ENCODE measurements at regions not wholly inside any gene's neighbourhood (a gene's known extent, or its start where the extent isn't known, plus 50 kb on each side); places are given as distances from the start of the nearest gene placed in this dataset.
A peak's percentile ranks its signal among the peaks of the same experiment; 100 is the strongest.

DNA sequence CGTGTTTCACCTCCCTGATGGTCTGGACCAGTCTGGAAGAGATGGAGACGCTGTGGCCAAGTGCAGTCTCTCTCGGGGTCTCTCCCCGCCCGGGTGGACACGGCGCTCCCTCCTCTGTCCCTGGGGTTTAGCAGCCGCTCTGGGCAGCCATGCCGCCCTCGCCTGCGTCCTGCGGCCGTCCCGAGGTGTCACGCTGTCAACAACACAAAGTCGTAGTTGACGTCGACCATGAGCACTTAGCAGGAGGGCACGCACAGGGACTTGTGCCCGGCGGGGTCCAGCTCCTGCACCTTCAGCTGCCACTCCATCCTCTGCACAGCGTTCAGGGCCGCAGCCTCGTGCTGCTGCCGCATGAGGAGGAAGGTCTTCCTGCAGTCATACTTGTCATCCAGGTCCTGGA lies 368.9 kb downstream of the CDH9 start:
- no peak for DNase-seq

DNA sequence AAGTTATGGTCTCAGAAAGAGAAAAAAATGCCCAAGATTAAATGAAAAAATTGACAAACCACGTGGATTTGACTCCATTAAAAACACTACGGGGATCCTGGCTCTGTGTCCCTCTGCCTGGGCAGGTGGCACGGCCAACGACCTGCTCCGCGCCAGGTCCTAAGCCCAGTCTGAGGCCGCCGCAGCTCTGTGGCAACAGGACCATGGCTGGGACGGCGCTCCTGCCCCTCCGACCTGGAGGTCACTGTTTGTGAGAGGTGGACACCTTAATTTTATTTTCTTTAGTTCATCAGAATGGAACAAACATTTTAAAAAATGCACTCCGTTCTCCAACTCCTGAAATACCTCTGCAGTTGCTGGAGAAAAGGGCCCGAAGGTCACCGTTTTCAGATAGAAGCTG lies 369.4 kb downstream of the CDH9 start:
- DNase-seq = no peak

DNA sequence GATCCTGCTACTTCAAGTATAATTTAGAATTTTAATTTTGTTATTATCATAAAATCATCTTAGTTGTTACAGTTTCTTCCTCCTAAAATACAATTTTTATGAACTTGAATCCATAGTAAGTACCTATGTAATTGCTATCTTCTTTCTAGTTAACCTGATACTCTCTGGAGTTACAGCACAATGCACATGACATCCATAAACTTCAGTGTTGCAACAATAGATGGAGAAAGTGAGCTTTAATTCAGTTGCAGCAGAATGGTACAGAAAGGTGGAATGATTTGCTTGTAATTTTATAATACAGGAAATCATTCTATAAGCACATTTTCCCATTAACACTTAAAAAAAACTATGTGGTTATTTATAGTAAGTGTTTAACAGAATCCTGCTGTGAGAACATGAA lies 372.0 kb downstream of the CDH9 start:
- no peak for DNase-seq

DNA sequence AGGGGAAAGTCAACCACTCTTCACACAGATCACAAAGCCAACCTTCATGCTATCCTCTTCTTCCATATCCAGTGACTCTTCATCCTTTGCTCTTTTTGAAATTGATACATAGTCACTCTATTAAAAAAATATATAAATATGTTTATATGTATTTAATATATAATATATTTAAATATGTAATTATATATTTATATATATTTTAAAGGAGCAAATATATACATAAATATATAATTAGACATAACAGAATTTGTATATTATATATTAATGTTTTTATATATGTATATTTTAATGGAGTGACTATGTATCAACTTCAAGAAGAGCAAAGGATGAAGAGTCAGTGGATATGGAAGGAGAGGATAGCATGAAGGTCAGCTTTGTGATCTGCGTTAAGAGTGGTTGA lies 374.9 kb downstream of the CDH9 start:
- no peak for DNase-seq

DNA sequence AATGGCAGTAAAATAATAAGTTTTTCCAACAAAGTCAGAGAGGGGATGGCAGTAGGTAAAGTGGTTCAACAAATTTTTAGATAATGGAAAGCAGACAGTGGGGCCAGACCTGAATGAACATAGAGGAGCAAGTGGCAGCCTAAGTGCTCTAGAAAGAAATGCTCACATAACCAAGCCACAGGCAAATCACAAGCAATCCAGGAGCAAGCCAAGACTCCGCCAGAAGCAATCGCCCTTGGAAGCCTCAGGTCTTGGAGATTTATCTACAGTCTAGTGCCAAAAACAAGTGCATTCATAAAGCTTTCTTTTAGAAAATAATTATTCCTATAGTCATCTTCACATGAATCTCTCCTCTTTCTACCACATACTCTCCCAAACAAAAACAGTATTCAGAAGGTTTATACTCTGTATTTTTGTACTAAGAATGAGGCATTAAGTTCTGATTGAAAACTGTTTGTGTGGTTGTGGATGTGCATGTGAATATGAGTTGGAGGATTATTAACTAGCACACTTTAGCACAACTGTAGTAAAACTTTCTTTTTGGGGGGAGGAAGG lies 375.5 kb downstream of the CDH9 start:
- no peak for DNase-seq

DNA sequence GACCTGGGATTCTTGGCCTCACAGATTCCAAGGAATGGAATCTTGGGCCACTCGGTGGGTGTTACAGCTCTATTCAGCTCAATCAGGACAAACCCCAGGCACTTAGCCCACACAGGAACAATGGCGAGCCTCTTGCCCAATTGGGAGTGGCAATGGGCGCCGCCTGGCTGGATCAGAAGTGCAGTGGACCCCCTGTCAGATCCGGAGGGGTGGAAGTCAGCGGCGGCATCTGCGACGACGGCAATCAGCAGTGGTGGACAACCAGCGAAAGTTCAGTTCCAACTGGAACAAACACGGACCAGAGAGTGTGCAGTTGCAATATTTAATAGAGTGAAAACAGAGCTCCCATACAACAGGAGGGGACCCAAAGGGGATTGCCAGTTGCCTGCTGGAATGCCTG lies 378.3 kb downstream of the CDH9 start:
- DNase-seq = no peak

DNA sequence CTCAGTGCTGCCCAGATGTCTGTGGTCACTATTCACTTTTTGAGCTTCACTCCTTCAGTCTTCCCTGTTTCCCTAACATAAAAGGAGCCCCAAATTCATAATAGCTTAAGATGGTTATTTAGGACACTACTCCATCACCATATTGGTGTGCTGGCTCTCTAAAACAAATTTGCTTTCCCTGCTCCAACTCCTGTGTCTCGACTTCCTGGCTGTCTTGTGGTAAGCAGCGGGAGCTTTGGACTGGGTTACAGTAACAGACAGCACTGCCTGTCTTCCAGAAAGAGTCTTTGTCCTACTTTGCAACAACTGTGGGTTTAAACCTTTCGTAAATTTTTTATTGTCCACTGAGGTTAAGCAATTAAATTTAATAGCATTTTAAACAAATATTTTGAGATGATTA lies 389.4 kb downstream of the CDH9 start:
- no peak for DNase-seq

DNA sequence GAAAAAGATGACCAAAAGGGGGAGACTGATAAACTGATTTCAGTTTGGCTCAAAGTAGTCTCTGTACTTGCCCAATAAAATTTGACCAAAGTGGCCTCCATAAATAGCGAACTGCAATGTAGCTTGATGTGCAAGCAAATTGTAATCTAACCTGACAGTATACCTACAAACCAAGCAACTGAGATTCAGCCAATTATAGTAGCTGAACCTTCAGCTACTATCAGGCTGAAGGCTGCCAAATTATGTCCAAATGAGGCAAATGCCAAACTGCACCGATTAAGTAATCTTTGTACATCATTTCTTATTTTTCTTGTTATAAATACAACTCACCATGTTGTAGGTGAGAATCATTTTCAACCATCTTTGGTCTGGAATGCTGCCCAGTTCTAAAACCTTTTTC lies 390.6 kb downstream of the CDH9 start:
- no peak for DNase-seq

DNA sequence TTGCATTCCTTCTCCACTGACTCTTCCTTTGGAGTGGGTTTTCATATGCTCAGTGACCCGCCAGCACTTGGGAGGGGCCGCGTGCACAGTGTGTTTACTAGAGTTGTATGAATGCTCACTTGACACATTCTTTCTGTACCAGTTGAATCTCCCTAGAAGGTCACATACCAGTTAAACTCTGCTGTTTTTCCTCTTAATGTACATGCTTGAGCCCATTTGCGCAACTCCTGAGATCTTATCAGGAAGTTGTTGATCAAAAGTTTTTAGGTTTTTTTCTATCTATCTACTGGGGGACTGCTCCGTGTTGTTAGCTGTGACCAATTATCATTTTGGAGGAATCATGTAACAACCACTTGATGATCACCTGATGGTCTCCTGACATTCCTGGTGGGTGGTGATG lies 392.7 kb downstream of the CDH9 start:
- no peak for DNase-seq

DNA sequence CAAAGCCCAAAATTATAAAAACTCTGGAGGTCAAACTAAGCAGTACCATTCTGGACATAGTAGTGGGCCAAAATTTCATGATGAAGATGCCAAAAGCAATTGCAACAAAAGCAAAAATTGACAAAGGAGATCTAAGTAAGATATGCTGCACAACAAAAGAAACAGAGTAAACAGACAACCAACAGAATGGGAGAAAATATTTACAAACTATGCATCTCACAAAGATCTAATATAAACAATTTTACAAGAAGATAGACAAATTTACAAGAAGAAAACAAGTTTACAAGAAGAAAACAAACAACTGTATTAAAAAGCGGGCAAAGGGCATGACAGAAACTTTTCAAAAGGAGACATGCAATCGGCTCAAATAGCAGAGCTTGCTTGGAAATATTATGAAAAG lies 396.9 kb downstream of the CDH9 start:
- no peak for DNase-seq

DNA sequence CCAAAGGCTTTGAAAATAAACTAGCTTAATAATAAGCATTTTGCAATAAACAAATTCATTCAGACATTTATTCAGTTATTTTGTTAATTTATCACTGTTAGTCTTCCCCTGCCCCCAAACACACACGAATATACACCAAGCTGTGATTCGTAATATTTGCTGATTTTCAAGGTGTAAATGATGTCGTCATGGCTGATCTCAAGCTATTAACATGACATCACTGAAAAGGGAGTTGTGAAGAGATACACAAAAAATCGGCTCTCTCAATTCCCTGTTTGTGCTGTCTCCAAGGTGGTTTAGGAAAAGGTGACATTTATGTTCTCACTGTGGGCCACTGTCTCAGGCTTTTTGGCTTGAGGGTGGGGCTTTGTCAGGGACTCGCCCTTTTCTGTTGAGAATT lies 413.3 kb downstream of the CDH9 start:
- DNase-seq = no peak

DNA sequence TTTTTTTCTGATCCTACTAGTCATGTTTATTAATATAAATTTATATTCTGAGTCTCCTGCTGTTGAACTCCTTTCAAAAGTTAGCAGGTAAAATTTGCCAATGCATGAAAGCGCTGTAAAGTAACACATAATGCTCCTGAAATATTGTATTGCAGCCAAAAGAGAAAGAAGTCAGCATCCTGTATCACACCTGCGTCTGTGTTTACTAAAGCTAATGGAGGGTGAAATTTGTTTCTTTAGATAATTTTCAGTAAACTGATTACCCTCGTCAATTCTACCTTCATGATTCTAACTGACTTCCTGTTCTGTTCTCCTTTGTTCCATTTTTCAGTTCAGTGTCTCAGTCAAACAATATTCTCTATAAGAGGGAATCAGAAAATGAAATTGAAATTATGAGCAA lies 415.4 kb downstream of the CDH9 start:
- no peak for DNase-seq

DNA sequence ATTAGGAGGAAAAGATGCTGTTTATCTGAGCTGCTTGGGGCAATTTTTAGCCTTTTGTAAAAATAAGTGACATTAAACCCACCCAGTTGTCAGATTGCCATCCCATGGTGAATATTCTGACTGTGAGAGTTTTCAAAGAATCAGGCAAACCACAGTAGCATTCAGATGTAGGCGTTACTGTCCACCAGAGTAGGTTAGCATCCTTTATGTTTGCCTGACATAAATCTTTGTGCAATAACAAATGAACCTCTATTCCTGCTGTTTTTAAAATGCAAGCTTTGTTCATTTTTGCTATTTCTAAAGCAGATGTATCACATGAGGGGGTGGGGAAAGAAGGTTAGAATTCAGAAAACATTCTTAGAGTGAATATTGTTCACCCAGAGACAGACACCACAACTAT lies 427.8 kb downstream of the CDH9 start:
- no peak for DNase-seq

DNA sequence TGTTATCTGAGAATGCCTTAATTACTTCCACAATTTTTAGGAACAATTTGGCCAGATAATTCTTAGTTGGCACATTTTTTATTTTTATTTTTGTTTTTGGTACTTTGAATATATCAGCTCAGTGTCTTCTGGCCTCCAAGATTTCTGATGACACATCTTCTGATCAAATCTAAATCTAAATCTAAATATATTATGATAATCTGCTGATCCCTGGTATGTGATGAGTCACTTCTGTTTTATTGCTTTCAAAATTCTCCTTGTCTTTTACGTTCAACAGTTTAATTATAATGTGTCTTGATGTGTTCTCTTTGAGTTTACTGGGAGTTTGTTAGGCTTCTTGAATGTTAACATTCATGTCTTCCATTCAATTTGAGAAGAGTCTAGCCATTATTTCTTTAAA lies 436.8 kb downstream of the CDH9 start:
- DNase-seq = no peak

DNA sequence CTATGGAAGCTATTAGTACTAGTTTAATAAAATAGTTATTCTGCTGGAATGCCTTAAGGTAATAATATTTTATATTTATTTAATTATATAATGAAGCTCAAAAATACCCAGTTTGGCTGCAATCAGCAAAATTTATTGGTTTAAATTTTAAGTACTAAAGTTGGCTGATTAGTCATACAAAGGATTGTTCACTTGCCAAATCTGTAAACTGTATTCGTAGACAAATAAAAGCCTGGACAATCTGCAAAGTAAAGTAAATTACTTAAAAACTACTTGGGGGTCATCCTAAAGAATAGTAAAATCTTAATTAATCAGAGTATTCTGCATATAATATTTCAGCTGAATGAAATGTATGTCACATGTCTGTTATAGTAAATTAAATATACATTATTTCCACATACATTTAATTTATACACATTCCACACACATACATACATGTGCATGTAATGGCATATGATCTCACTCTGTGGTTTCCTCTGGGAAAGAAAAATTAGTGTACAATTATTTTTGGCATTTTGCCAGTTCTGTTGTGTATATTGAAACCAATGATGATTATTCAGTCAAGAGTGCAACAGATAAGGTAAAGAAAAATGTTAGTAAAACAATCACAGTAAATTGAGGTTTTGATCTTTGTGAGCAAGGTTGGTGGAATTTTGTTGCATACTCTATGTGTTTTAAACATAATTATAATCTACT lies 455.9 kb downstream of the CDH9 start:
- DNase-seq = no peak

DNA sequence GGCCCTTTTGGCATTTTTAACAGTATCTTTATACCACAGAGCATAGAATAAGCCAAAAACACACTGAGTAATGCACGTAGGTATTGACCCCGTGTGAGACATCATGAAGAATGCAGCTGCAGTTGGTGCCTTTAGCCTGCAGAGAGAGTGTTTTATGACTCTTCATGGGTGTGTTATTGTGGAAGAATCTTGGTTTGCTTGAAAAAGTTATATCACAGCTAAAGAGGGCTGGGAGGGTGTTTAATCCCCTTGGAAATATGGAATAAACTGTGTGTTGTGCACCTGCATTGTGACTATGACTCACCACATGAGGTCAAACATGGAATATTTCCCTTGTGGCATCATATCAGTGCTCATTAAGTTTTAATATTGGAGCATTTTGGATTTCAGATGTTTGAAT lies 458.7 kb downstream of the CDH9 start:
- DNase-seq = no peak

DNA sequence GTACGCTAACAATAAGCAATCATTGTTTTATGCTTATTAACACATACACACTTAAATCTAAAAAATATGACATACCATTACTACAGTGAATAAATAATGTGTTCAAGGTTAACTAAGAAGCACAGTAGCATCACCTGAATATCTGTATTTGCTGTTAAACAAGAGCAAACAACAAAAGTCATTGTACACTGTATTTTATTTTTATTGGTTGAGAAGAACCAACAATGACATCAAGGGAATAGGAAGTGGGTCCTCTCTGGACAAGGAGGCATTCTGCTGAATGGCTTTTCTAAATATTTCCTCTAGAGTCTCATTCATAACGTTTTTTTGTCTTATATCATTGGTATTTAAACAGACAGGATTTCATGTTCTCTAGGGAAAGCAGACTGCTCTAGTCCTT lies 460.4 kb downstream of the CDH9 start:
- no peak for DNase-seq

DNA sequence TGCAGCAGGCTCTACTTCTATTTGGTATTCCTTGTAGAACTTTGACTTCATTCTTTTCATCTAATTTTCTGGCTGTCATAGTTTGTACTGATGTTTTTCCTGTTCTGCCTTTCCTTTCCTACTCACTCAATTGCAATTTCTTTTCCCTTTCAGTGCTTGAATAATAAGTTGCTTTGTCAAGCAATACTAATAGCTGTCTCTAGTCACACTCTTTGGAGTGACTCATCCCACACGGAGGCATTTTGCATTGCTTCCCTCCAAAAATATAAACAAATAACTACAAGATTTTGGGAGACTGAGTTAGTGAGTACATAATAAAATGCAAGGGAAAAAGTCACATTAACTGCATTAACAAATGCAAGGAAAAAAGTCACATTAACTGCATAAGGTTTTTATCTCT lies 465.9 kb downstream of the CDH9 start:
- DNase-seq = no peak

DNA sequence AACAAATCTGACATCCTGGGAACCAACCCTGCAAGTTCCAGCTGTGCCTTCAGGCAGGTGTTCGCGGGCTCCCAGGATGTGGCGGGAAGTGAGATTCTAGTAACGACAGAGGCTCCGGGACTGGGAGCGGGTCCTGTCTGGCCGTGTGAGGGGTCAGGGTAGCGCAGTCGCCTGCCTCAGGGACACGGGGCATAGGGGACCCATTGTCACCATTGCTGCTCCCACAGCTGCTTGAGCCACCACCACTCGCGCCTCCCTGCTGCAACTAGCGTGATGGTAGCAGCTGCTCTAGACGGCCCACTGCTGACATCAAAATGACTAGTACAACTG lies 468.5 kb downstream of the CDH9 start:
- no peak for DNase-seq

DNA sequence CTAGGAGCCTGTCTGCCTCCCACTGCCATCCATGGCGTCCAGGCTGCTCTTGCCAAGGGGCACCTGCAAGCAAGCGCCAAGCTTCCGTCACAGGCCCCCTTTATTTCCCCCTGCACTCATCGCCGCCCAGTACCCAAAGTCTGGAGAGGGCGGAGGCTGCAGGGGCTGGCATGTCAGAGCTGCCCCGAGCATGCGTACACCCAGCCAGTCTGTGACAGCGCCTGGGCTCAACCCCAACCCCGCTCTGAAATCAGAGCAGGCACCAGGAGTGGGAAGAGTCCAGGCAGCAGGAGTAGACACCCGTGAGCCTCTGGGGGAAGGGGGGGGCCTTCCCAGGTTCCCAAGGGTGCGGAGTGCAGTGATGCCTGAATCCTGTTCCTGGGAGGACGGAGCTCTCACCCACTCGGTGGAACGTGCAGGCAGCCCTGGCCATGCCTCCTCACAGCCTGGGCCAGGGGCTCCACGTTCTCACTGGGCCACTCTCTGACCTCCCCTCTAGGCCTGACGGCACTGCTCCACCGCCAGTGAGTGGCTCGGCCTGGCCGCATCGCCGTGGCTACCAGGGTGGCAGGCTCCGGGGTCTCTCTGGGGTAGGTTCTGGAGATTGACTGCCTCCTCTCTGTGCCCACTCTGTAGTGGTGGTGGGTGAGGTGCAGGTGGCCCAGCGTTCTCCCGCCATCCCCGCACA lies 469.0 kb downstream of the CDH9 start:
- DNase-seq = no peak

DNA sequence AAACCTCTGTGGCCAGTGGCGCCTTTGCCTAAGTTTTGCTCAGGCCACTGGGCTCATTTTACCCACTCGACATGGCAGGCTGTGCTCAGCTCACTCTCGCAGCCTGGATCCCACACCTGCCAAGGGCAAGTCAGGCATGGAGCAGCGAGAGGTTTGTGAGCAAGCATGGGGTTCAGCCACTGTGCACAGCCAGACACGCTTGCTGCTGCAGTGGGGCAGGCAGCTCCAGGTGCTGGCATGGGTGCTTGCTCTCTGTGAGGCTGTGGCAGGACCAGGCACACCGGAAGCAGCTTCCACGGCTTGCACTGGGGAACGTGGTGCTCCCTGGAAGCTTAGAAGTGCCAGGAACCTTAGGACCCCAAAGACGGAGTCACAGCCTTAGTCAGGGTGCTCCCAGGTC lies 470.1 kb downstream of the CDH9 start:
- DNase-seq = no peak

DNA sequence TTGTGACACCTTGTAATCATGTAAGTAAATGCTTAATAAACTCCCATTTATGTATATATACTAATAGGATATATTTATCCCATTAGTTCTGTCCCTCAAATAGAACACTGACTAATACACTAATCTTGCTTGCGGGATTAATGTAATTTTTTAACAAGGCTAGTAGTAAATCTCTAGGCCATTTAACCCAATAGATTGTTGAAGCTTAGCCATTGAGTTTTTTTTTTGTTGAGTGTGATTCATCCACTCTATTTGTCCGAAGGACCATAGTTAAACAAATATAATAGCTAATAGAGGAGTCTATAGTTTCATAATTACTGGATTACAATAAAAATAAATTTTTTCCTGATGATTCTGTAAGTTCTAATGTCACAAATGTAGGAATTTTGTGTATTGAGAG lies 474.4 kb downstream of the CDH9 start:
- no peak for DNase-seq

DNA sequence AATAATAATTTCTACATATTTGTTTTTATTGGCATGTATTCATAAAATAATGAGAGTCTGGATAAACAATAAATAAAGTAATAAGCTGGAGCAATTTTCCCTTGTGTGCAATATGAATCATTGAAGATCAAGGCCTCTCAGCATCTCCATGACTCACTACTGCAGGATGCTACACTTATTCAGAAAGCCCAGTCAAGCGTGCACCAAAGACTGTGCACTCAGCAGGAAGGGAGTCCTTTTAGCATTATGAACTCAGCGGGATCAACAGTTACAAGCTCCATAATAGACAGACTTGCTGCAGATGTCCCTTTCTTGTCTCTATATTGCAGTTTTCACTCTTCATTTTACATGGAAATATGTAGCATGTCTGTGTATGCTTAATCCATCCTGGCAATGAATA lies 485.3 kb downstream of the CDH9 start:
- peak; percentile 0 for DNase-seq

DNA sequence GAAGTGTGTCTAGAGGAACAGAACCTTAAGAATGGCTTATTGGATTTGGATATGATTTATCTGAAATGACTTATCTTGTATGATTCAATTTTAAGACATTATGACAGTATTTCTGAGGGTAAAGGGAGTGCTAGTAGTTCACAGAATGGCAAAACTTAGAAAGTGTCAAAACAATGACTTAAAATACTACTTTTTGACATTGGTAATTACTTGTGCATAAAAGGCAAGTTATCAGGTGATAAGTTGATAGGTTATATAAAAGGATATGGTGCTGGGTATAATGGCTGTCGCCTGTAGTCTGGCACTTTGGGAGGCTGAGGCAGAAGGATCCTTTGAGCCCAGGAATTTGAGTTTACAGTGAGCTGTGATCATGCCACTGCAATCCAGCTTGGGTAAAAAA lies 494.4 kb downstream of the CDH9 start:
- DNase-seq = no peak

DNA sequence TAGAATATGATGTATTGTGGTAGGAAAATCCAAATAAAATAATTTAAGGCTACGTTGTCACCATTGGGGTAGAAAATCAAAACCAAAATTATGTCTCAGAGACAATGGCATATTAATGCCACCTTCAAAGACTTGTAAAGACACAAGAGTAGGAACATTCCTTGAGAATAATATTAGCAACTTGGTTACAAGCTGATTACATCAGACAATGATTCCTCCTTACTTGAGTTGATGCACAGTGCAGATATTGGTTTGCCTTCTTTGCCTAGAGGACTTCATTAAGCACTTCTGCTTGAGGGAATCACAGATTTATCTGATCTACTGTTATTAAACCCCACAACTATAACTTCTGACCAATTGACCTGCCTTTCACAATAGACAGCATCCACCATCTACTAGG lies 500.2 kb downstream of the CDH9 start:
- no peak for DNase-seq

Data from NCI-H2227 treated with DMSO at 0.1 percent for 48 hours (cell line).